SIG-M5 (cell line): ENCODE measurements at regions not wholly inside any gene's neighbourhood (a gene's known extent, or its start where the extent isn't known, plus 50 kb on each side); places are given as distances from the start of the nearest gene placed in this dataset.
"Not testable (repeated sequence)": the region's sequence is repeated elsewhere in the genome, so short reads cannot be mapped to it uniquely, and the experiment has no call there.

Source experiments
- DNase-seq: peaks from one replicate; lab custom pipeline; 2025; lab: John Stamatoyannopoulos, UW

DNA sequence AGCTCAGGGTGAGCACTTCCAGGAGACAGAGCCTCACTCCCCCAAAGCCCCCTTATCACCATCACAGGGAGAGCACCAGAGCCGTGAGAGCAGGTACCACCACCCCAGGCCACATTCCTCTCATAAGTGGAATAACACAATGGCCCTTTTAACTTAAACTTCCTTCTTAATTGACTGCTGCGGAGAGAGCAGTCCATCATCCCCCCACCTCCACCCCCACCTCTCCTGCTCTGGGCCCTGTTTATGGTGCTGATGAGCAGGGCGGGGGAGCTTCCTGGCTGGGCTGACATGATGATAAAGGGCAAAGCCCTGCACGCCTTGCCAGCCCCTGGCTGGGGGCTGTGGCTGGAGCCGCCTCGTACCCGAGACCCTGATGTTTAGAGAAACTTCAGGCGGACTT is 81.4 kb upstream of the PODXL start:
- DNase-seq = no peak

DNA sequence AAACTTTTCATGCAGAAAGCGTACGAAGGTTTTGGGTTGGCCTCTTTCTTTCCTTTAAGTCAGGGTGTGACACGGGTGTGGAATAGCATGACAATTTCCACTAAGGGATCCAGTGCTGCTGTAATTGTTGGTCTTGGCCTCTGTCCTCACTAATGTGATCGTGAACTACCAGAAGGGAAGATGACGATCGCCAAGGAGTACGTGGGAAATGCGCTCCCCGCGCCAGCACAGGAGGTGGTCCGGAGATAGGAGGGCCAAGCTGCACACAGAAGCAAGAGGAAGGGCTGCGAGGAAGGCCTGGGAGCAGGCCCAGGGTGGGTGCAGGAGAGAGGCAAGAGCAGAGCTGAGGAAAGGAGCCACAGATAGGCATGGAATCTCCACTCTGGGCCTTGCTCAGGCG is 79.7 kb upstream of the PODXL start:
- no peak for DNase-seq

DNA sequence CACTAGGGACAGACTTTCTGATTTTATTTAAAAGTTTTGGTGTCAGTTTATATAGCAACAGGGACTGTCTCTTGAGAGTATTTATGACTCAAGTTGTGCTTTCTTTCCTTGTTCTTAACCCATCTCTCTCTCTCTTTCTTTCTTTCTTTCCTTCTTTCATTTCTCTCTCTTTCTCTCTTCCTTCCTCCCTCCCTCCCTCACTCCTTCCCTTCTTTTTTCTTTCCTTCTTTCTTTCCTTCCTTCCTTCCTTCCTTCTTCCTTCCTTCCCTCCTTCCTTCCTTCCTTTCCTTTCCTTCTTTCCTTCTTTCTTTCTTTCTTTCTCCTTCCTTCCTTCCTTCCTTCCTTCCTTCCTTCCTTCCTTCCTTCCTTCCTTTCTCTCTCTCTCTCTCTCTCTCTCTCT is 77.8 kb upstream of the PODXL start:
- not testable (repeated sequence) for DNase-seq

DNA sequence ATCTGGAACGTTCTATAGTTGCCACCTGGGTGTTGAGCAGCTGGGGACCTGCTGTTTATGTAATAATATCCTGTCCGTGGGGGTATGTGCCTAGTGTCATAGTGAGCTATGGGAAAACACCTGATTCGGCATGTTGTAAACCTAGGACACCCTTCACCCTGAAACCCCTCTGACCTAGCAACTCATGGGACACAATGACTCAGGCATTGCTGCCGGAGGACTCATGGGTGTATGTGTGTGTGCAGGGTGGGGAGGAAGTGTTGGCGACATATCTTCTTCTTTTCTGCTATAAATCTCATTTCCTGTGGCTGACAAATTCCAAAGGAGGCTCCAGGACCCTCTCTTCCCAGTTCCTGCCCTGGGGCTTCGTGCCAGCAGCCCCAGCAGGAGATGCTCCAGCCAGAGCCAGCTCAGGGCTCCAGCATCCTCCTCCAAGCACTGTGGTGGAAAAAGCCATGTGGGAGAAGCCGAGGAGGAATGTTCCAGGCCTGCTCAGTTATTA is 77.0 kb upstream of the PODXL start:
- no peak for DNase-seq

DNA sequence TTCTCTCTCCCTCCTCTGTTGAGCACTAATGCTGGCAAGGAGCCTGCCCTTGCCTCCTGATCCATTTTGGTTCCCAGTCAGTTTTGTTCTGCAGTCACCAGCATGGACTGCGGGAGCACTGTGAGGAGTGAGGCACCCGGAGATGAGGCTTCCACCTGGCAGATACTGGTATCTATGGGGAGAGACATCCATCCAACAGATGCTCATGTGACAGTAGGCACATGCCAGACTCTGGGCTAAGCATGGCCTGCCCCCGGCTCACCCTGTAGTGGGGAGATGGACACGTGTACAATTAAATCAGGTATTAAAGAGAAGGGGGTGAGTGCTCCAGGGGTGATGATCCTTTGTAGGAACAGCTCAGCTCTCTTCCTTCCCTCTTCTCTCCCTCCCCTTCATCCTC is 74.0 kb upstream of the PODXL start:
- no peak for DNase-seq

DNA sequence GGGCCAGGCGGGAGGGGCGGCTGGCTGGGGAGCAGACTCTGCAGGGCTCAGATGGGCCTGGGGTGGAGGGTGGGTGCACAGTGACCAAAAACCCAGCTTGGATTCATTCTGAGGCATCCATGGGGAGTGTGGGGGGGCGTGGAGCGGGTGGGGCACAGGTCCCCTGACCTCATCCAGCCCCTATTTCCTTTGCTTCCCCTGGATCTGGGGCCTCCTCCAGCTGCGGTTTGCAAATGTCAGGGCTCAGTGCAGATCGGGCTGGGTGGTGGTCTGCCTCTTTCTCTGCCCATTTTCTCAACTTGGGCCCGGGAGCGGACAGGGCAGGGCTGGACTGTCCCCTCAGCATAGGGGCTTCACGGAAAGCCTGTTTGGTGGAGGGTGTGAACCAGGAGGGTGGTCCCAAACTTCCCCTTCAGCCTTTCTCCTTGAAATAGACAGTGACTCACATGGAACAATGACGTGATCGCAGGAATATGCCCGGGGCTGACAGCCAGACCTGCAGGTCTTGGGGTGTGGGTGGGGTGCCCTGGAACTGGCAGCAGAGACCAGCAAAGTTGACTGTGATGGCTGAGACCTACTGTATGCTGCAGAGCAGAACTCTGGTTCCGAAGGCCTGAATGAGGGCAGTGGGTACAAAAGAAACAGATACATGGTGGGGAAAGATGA is 72.9 kb upstream of the PODXL start:
- no peak for DNase-seq

DNA sequence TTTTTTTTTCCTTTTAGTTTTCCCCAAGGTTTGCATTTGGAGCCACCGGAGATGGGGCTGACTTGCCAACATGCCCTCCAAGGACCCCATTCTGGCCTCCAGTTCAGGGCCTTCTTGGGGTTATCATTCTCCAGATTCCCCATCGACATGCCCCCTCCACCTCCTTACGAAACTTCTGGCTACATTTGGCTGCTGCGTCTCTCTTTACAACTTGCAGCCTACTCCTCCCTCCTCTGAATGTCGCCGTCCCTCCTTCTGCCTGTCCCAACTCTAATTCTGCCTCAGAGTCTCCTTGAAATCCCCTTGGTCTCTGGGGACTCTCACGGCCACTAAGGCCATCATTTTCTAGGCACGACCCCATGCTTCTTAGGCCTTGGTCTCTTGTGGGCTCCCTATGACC is 72.2 kb upstream of the PODXL start:
- DNase-seq = no peak

DNA sequence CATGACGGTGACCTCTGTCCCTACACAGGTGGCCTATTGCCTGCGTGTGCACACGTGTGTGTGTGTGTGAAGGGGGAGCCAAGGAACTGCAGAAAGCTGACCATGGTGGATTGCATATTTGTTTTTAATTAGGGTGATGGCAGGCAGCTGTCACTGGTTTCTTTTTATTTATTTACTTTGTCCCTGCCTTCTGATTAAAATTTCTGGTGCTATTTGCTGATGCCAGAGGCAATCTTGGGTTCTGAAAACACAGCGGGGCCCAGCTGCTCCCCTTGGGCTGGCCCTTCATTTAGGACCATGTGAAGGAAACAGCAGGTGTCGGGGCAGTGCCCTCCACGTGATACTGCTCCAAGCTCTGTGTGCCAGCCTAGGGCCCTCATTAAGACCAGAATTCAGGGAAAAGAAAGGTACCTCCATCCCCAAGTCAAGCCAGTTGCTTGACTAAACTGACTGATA is 71.3 kb upstream of the PODXL start:
- DNase-seq = no peak

DNA sequence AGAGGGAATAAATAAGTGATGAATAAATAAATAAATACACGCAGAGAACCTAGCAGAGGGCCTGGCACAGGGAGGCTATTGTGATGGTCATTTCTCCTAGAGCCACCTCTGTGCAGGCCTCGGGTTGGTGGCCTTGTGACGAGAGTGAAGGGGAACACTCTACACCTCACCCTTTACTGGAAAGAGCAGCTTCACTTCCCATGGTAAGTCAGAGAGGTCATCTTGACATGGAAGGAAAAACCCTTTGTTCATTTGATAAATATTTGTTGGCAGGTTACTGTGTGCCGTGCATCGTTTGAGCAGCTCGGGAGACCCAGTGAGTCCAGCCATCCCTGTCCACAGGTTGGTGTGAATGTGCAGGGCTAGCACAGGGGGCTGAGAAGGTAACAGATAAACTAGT is 70.2 kb upstream of the PODXL start:
- DNase-seq = no peak

DNA sequence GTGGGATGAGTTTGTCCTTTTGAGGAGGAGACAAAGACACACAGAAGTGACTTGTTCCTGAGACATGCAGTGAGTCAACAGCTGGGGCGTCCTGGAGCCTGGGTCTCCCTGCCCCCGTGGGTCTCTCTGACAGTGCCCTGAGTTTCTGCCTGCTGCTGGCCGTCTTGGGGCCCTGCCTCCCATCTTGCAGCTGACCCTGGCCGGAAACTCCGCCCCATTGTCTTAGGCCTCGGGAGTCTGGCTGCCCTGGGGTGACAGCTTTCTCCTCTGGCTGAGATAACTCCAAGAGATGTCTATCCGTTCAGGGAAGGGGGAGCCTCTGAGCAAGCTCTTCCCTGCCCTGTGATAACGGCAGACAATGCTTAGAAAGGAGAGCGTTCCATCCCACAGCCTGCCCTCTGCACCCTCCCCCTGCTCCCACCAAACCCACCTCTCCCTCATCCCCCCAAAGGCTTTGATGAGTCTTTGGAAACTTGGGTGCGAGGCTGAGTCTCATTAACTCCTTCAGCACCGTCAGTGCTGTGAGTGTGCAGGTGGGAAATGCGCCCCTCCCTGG is 69.5 kb upstream of the PODXL start:
- DNase-seq = no peak

DNA sequence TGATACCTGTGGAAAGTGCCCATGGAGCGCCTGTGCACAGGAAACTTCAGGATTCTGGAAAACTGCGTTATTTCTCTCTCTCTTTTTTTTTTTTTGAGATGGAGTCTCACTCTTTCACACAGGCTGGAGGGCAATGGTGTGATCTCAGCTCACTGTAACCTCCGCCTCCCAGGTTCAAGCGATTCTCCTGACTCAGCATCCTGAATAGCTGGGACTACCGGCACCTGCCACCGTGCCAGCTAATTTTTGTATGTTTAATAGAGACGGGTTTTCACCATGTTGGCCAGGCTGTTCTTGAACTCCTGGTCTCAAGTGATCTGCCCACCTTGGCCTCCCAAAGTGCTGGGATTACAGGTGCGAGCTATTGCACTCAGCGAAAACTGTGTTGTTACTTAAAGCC is 68.9 kb upstream of the PODXL start:
- not testable (repeated sequence) for DNase-seq

DNA sequence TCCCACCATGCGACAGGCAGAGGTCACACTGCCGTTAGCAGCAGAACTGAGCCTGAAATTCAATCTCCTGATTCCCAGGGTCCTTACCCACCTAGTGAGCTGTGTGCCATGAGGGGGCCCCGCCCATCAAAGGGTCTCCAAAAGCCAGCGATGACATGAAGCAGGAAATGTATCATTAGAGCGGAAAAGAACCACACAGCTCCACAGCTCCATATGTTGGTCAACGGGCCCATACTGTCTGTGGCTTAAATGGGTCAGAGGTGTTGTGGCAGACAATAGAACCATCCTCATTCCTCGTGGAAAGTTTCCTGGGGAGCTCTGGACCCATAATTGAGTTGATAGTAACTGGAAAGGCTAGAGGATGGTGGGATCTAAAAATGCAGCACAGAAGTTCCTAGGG is 68.1 kb upstream of the PODXL start:
- DNase-seq = no peak

DNA sequence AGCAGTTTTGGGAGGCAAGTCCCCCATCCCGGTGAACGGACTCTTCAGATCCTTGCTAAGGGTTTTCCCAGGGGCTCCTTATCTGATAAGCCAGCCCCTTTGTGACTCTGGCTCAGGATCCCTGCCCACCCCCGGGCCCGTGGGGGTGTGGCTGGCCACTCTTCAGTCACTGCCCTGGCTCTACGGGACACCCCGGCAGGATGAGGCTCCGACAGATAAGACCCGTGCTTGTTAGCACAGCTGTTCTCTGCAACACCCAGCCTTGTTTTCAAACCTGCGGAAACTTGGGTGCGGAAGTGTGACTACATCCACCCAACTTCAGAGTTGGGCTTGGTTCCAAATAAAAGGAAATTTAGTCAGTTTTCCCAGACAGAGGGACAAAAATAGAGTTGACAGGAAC is 66.7 kb upstream of the PODXL start:
- DNase-seq = no peak

DNA sequence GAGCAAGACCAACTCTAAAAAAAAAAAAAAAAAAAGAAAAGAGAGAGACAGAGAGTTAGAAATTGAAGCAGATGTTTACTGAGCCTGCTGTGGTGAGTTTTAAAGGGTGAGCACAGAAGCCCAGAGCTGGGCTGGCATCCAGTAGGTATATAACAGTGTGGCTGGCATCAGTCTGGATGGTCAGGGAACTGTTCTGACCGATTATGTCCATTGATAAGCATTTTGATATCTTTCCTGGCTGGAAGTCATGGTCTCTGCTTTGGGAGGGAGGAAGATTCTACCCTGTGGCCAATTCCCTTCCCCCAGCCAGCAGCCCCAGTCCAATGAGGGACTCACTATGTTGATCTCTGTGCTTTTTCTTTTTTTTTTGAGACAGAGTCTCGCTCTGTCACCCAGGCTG is 65.2 kb upstream of the PODXL start:
- DNase-seq = no peak

DNA sequence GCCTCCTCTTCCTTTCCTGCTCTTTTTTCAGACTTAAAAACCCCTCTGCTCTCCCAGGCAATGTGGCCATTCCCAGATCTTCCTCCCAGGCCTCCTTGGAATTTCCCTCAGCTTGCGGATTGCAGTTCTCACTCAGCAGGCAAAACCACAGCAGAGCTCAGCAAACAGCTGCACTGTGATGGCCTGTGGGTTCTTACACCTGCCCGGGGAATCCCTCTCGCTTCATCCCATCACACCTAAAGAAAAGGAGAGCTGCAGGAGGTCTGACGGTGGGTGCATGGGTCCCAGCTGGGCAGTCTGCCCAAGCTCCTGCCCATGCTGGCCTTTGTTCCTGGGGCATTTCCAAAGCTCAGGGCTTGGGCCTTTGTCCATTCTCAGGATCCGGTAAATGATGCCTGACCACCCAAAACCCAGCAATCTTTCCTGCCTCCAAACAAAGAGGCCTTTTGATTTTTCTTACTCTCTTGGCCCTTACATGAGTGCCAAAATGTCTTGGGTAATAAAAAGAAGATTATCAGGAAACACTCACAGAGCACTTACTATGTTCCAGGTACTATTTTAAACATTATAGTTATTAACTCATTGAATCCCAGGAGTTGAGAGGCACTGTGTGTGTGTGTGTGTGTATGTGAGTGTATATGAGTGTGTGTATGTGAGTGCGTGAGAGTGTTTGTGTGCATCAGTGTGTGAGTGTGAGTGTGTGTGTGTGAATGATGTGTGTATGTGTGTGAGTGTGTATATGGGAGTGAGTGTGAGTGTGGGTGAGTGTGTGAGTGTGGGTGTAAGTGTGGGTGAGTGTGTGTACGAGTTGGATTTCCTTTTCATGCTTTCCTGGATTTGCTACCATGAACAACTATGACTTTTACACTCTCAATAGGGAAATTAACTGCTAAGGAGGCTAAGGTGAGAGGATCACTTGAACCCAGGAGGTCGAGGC is 64.5 kb upstream of the PODXL start:
- no peak for DNase-seq

DNA sequence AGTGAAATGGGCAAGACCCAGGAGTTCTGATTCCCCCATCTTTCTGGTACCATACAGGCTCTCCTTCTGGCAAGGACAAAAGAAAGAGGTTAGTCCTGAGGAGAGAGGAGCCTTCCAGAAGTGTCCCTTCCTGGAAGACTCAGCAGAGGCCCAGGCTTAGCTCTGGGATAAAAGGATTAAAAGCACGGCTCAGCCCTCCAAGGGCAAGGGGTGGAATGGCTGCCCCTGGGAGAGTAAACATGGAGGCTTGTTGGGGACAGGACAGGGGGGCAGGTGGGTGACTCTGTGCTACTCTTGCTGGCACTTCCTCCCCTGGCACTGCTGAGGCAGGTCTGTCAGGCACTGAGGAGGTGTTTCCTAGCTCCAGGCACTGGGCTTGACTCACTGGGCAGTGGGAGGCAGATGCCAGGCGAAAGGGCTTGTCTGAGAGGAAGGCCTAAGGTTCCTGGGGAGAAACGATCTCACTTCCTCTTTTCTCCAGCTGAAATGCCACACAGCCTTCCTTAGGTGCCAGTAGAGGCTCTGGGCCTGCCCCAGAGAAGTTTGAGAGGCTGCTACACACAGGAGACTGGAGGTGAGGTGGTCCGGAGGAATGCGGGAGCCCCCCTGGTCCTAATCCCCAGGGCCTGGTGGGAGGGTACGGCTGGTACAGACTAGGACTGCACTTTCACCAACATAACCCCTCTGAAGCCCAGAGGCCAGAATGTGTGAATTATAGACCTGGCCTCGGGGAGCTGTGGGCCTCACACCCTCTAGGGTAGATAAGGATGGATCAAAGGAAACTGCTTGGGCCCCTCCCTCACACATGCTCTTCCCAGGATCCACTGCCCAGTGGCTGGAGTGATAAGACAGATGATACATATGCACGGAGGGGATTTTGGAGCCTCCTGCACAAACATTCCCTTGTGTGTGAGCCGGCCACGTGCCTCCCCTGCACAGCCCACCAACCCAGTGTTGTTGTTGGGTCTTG is 63.2 kb upstream of the PODXL start:
- no peak for DNase-seq

DNA sequence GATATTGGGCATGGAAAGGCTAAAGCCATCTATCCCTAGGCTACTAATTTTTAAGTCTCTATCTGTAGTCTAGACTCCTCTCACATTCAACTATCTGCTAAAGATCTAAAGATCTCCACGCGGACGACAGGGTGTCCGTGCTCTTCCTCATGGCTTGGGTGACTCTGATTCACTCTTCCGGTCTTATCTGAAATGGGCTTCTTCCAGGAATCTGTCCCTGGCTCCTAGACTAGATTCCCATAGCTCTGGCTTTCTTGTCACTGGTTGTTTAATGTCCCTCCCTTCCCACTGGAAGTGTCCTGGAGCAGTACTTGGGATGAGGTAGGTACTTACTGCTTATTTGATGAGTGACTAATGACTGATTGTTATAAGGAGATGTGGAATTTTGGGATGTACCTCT is 62.0 kb upstream of the PODXL start:
- DNase-seq = no peak

DNA sequence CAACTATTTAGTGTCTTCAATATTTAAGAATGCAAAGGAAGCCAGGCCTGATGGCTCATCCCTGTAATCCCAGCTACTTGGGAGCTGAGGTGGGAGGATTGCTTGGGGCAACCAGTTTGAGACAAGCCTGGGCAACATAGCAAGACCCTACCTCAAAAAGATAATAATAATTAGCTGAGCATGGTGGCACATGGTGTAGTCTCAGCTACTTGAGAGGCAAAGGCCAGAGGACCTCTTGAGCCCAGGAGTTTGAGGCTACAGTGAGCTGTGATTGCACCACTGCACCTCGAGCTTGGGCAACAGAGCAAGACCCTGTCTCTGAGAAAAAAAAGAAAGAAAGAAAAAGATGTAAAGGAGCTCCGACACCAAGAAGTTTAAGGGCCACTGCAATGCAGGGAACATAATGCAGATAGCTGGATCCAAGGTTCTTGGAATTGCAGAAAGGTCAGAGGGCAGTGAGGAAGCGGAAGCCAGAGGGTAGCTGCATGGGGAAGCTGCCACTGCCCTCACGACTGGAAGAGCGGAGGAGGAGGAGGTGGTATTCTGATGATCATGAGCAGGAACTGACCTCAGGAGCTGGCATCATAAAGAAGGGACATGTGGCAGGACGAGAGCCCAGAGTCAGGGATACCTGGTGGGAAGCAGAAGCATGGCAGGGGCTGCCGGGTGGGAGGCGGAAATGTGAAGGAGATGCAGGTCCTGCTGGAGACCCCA is 60.2 kb upstream of the PODXL start:
- no peak for DNase-seq

DNA sequence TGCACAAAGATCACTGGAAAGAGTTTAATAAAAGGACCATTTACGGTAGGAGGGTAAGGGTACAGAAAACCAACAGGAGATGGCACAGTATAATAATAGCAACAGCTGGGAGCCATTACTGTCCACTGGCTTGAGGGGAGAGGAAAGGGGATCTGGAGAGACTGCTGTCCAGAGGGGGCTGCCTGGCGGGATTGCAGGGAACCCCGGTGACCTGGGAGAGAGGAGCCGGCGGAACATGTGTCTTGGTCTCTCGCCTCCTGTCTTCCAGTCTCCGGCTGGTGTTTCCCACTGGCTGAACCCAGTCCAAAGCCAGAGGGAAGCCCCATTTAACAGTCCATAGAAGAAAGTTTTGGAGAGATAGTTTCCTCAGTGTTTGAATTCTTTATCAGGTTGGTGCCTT is 57.5 kb upstream of the PODXL start:
- DNase-seq = no peak

DNA sequence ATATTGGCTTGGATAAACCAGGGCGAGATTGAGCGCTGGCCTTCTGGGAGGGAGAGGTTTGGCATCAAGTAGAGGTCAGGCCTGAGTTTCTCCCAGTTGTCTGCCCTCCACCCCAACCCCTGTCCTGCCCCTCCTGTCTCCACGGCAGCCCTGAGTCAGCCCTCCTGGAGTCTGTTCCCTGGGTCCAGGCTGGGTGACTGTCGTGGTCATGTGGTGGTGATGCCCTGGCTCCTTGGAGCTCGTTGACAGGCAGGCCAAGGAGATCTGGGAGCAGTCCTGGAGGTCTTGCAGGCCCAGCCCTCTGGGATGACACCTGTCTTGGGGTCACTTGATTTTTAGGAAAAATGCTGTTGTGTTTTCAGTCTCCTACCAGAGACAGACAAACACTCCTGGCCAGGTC is 53.6 kb upstream of the PODXL start:
- DNase-seq = no peak

DNA sequence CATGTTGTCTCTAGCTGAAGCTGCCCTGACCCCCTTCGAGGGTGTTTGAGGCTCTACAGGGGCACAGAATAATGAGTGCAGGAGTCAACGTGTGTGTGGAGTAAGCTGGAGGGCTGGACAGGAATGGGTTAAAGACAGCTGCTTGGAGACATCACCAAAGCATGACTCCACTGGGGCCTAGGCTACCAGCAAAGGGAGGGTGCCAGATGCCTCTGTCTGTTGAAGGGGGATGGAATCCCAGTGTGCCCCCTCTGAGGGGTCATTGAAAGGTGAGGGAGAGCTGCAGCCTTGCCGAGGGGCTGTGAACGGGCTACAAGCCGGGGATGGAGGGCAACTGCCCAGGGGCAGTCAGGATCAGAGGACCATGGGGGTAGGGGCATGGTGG is 51.7 kb upstream of the PODXL start:
- no peak for DNase-seq
